HCT116 (cell line): ENCODE measurements at regions not wholly inside any gene's neighbourhood (a gene's known extent, or its start where the extent isn't known, plus 50 kb on each side); places are given as distances from the start of the nearest gene placed in this dataset.

Source experiments
- ATAC-seq: fragments of 200-7000 bp; cut with Tn5 transposase; 2 replicates; pipeline ENCODE4 v1.9.1; 2020; ENCODE audit warnings: mild to moderate bottlenecking, moderate library complexity
- BruUV-seq: library from RNA; stranded (reverse); fragments of 400-500 nt; replicated peaks from 2 replicates; lab custom pipeline; 2021; lab: Mats Ljungman, UMichigan
- CTCF ChIA-PET: fragments of 300-600 bp; sonication (Branson Sonifier 250); formaldehyde crosslinking; loops from one replicate; lab custom pipeline; 2021; ENCODE audit warnings: antibody characterized with exemption; lab: Charles Lee
- POLR2A ChIA-PET: fragments of 300-600, 350-600 bp; sonication (Branson Sonifier 250); formaldehyde crosslinking; loops from one replicate; lab custom pipeline; 2021; ENCODE audit warnings: antibody characterized with exemption; lab: Charles Lee
- RAD21 ChIA-PET, 2 experiments: fragments of 300-600 bp; sonication (Branson Sonifier 250); formaldehyde crosslinking; loops; one replicate each; lab custom pipeline; 2023; ENCODE audit warnings: low total read pairs in 2 of 2; ENCODE audit not compliant: uncharacterized antibody in 2 of 2, unreplicated experiment in 2 of 2, low non-redundant PET in 1 of 2; lab: Charles Lee
- DNase-seq: peaks from one replicate; pipeline ENCODE4 v3.0.0-alpha.2; 2010; ENCODE audit warnings: low read depth, low spot score
- H2AFZ ChIP-seq: fragments of 200-600 bp; shearing (Covaris generic), sonication (generic); 2 replicates; pipeline ENCODE4 v1.6.1; 2017; ENCODE audit warnings: low read depth, mixed run types, mixed read lengths, antibody characterized with exemption, low read length; ENCODE audit not compliant: poor library complexity, severe bottlenecking
- H3K27ac ChIP-seq: 2 replicates; pipeline ENCODE4 v1.5.1; 2012; ENCODE audit warnings: low read depth, low read length
- H3K27me3 ChIP-seq: fragments of 200-600 bp; sonication (generic); 2 replicates; pipeline ENCODE4 v1.6.1; 2016; ENCODE audit warnings: mixed run types, low read length, mixed read lengths; ENCODE audit not compliant: insufficient read depth
- H3K36me3 ChIP-seq, 2 experiments: fragments of 200-500 bp in 1 of 2; fragments of 200-600 bp in 1 of 2; sonication (Bioruptor generic) in 1 of 2; sonication (generic) in 1 of 2; 2 replicates each; pipeline versions ENCODE4 v1.5.1 to v1.6.1; 2014 to 2016; ENCODE audit warnings: low read length in 2 of 2, inconsistent platforms in 1 of 2, mixed read lengths in 1 of 2, mixed run types in 1 of 2; ENCODE audit not compliant: insufficient read depth in 2 of 2, control insufficient read depth in 1 of 2
- H3K4me1 ChIP-seq, 2 experiments: fragments of 200-600 bp in 1 of 2; sonication (generic) in 1 of 2; 2 replicates each; pipeline versions ENCODE4 v1.5.1 to v1.6.1; 2012 to 2017; ENCODE audit warnings: low read length in 2 of 2, inconsistent platforms in 1 of 2, mild to moderate bottlenecking in 1 of 2, mixed read lengths in 1 of 2, mixed run types in 1 of 2, moderate library complexity in 1 of 2; ENCODE audit not compliant: insufficient read depth in 2 of 2, control insufficient read depth in 1 of 2
- H3K4me2 ChIP-seq: fragments of 200-600 bp; sonication (generic); 2 replicates; pipeline ENCODE4 v1.6.1; 2017; ENCODE audit warnings: mixed run types, low read length, mixed read lengths
- H3K4me3 ChIP-seq, 2 experiments: fragments of 200-600 bp in 1 of 2; sonication (generic) in 1 of 2; replicated peaks in 1 of 2; 2 replicates each; pipeline ENCODE4 v1.5.1; 2011 to 2016; ENCODE audit warnings: low read length in 2 of 2, control low read depth in 1 of 2, low read depth in 1 of 2, mild to moderate bottlenecking in 1 of 2, mixed read lengths in 1 of 2, mixed run types in 1 of 2
- H3K79me2 ChIP-seq: fragments of 200-600 bp; sonication (generic); 2 replicates; pipeline ENCODE4 v1.6.1; 2017; ENCODE audit warnings: mild to moderate bottlenecking, mixed run types, low read length, moderate library complexity, mixed read lengths; ENCODE audit not compliant: insufficient read depth
- H3K9ac ChIP-seq: fragments of 200-600 bp; sonication (generic); 2 replicates; pipeline ENCODE4 v1.6.1; 2016; ENCODE audit warnings: low read length, mixed read lengths
- H3K9me2 ChIP-seq: fragments of 200-600 bp; sonication (generic), shearing (Covaris generic); 2 replicates; pipeline ENCODE4 v1.6.1; 2017; ENCODE audit warnings: mixed run types, mild to moderate bottlenecking, moderate library complexity; ENCODE audit not compliant: insufficient read depth
- H3K9me3 ChIP-seq, 2 experiments: fragments of 200-500 bp in 1 of 2; fragments of 200-600 bp in 1 of 2; sonication (Bioruptor generic) in 1 of 2; sonication (generic) in 1 of 2; 2 replicates each; pipeline ENCODE4 v1.6.1; 2014 to 2017; ENCODE audit warnings: low read length in 2 of 2, mixed read lengths in 2 of 2, inconsistent platforms in 1 of 2, low read depth in 1 of 2, mild to moderate bottlenecking in 1 of 2, mixed run types in 1 of 2, moderate library complexity in 1 of 2; ENCODE audit not compliant: control insufficient read depth in 1 of 2, insufficient read depth in 1 of 2
- H4K20me1 ChIP-seq: fragments of 200-600 bp; sonication (generic), shearing (Covaris generic); 2 replicates; pipeline ENCODE4 v1.6.1; 2017; ENCODE audit warnings: mixed run types, mild to moderate bottlenecking, moderate library complexity; ENCODE audit not compliant: insufficient read depth
- CBX3 ChIP-seq: IDR thresholded peaks from 2 replicates; pipeline ENCODE4 v1.6.1; 2012; ENCODE audit warnings: low read depth
- CTCF ChIP-seq, 3 experiments: fragments of 200-600 bp in 1 of 3; sonication (generic) in 1 of 3; IDR thresholded peaks in 2 of 3; conservative IDR thresholded peaks in 1 of 3; 2 replicates each; pipeline ENCODE4 v1.5.1; 2012 to 2017; ENCODE audit warnings: low read depth in 2 of 3, low read length in 2 of 3, antibody characterized with exemption in 1 of 3, borderline replicate concordance in 1 of 3, control low read depth in 1 of 3, mild to moderate bottlenecking in 1 of 3, mixed read lengths in 1 of 3, mixed run types in 1 of 3, moderate library complexity in 1 of 3; ENCODE audit not compliant: insufficient read depth in 1 of 3
- EGR1 ChIP-seq: IDR thresholded peaks from 2 replicates; pipeline ENCODE4 v1.6.1; 2012; ENCODE audit warnings: low read depth
- ELF1 ChIP-seq: IDR thresholded peaks from 2 replicates; pipeline ENCODE4 v1.6.1; 2012; ENCODE audit warnings: low read depth, borderline replicate concordance
- EZH2 ChIP-seq: fragments of 200-600 bp; sonication (generic); IDR thresholded peaks from 2 replicates; pipeline ENCODE4 v1.6.1; 2017; ENCODE audit warnings: antibody characterized with exemption, mixed run types
- EZH2phosphoT487 ChIP-seq: fragments of 200-600 bp; IDR thresholded peaks from 2 replicates; pipeline ENCODE4 v1.6.1; 2018; ENCODE audit warnings: antibody characterized with exemption, borderline replicate concordance
- JUND ChIP-seq: IDR thresholded peaks from 2 replicates; pipeline ENCODE4 v1.6.1; 2012
- POLR2A ChIP-seq: IDR thresholded peaks from 2 replicates; pipeline ENCODE4 v1.7.0; 2011; ENCODE audit warnings: borderline replicate concordance; ENCODE audit not compliant: insufficient read depth, insufficient read length; ENCODE audit errors: extremely low read depth
- POLR2AphosphoS5 ChIP-seq: IDR thresholded peaks from 2 replicates; pipeline ENCODE4 v1.6.1; 2011; ENCODE audit warnings: mild to moderate bottlenecking, low read depth, low read length, moderate library complexity
- SIN3A ChIP-seq: IDR thresholded peaks from 2 replicates; pipeline ENCODE4 v1.6.1; 2012; ENCODE audit warnings: low read depth
- SP1 ChIP-seq: IDR thresholded peaks from 2 replicates; pipeline ENCODE4 v1.6.1; 2012; ENCODE audit warnings: low read depth
- SRF ChIP-seq: IDR thresholded peaks from 2 replicates; pipeline ENCODE4 v1.6.1; 2012; ENCODE audit warnings: low read depth
- TCF7L2 ChIP-seq: IDR thresholded peaks from 2 replicates; pipeline ENCODE4 v1.7.0; 2011; ENCODE audit warnings: borderline replicate concordance, inconsistent platforms; ENCODE audit not compliant: insufficient read depth, insufficient read length; ENCODE audit errors: extremely low read depth
- ZFX ChIP-seq: fragments of 450-650 bp; IDR thresholded peaks from 2 replicates; pipeline ENCODE4 v1.6.1; 2017
- ZNF274 ChIP-seq: fragments of 200-500 bp; sonication (Bioruptor generic); IDR thresholded peaks from 2 replicates; pipeline ENCODE4 v1.6.1; 2014; ENCODE audit warnings: mild to moderate bottlenecking, low read depth, low read length, inconsistent platforms
- intact Hi-C: fragments of 100-400 bp; cut with micrococcal nuclease; formaldehyde crosslinking; loops from 2 replicates; pipeline ENCODE4 v1.10.0; 2022
- TF ChIP-seq, protein P1 (sequence below): IDR thresholded peaks from 2 replicates; pipeline ENCODE4 v1.6.1; 2011; ENCODE audit warnings: mild to moderate bottlenecking, low read length, moderate library complexity; ENCODE audit not compliant: insufficient replicate concordance; ENCODE audit errors: extremely low read depth
- TF ChIP-seq, protein P2 (sequence below): IDR thresholded peaks from 2 replicates; pipeline ENCODE4 v1.6.1; 2012

DNA sequence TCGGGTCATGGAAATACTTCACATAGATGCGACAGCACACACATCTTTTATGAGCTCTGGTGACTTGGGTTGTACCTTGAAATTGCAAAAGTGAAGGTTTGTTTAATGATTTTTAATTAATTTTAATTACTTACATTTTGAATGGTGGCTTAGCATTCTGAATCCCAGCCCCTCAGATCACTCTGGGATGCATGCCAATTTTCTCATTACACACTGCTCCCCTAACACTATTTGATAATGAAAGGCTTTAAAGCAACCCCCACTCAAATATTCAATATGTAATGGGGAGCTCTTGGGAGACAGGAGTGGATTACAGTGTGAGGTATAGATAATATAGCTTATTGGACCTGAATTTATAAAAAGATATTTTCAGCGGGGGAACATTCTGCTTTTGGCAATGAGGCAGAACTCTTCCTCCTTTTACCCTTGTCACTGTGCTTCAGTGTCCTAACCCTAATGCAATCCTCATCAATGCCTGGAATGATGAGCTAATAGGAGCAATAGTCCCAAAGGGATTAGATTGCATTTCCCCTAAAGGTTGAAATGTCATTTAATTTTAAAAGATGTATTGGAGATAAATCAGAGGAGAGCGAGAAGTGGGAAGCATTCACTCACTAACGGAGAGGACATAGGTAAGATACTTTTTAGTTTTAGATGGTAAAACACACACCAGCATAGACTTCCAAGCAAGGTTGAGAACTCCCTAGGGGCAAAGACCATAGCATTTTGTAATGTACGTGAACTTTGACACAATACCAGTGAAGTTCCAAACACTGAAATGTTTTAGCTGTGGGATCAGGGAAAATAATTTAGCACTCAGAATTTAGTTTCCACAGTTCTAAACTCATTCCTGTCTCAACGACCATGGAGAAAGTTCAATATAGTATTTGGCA, 384.1 kb upstream of the PLXNA2 start:
- no TSS peak for BruUV-seq

More for the DNA sequence above, 384.1 kb upstream of the PLXNA2 start:
- intact Hi-C loops: no loop called here
- RAD21 ChIA-PET: no interaction called here
- H3K4me2 ChIP-seq: no peak overlapping the region
- no peaks in the 10 kb centered on the region for H3K4me1 ChIP-seq
- no peak overlapping the region for H2AFZ ChIP-seq
- no peak overlapping the region for H3K27ac ChIP-seq
- POLR2A ChIA-PET: no interaction called here
- H4K20me1 ChIP-seq: no peaks in the 10 kb centered on the region
- H3K9me2 ChIP-seq: no peaks in the 10 kb centered on the region
- DNase-seq (no peak), ATAC-seq (no peak)
- no peaks in the 10 kb centered on the region for H3K36me3 ChIP-seq
- CTCF ChIA-PET: no interaction called here
- no peak overlapping the region for H3K4me3 ChIP-seq
- H3K79me2 ChIP-seq: no peaks in the 10 kb centered on the region
- H3K27me3 ChIP-seq: no peaks in the 10 kb centered on the region
- H3K9ac ChIP-seq: no peak overlapping the region
- H3K9me3 ChIP-seq: no peaks in the 10 kb centered on the region
- TF ChIP-seq SIN3A: no peak
- TF ChIP-seq CTCF (IDR thresholded peaks at IDR 0.05 in 2 of 3, conservative IDR thresholded peaks at IDR 0.05 in 1 of 3; ENCODE audit: borderline replicate concordance in 1 of 3, insufficient read depth in 1 of 3, low read depth in 2 of 3, low read length in 2 of 3): no peak
- no peak for TF ChIP-seq CBX3
- TF ChIP-seq ZFX: no peak
- no peak for TF ChIP-seq SP1
- TF ChIP-seq POLR2AphosphoS5: no peak
- TF ChIP-seq SRF: no peak
- TF ChIP-seq EGR1: no peak
- TF ChIP-seq POLR2A: no peak
- no peak for TF ChIP-seq ZNF274
- no peak for TF ChIP-seq TCF7L2
- no peak for TF ChIP-seq JUND
- TF ChIP-seq, protein P1, sequence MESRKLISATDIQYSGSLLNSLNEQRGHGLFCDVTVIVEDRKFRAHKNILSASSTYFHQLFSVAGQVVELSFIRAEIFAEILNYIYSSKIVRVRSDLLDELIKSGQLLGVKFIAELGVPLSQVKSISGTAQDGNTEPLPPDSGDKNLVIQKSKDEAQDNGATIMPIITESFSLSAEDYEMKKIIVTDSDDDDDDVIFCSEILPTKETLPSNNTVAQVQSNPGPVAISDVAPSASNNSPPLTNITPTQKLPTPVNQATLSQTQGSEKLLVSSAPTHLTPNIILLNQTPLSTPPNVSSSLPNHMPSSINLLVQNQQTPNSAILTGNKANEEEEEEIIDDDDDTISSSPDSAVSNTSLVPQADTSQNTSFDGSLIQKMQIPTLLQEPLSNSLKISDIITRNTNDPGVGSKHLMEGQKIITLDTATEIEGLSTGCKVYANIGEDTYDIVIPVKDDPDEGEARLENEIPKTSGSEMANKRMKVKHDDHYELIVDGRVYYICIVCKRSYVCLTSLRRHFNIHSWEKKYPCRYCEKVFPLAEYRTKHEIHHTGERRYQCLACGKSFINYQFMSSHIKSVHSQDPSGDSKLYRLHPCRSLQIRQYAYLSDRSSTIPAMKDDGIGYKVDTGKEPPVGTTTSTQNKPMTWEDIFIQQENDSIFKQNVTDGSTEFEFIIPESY: no peak
- TF ChIP-seq, protein P2, sequence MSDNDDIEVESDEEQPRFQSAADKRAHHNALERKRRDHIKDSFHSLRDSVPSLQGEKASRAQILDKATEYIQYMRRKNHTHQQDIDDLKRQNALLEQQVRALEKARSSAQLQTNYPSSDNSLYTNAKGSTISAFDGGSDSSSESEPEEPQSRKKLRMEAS: no peak
- TF ChIP-seq EZH2: no peak
- no peak for TF ChIP-seq ELF1
- no peak for TF ChIP-seq EZH2phosphoT487
